Right atrium auricular region (tissue), 2 donors: ENCODE measurements at regions not wholly inside any gene's neighbourhood (a gene's known extent, or its start where the extent isn't known, plus 50 kb on each side); places are given as distances from the start of the nearest gene placed in this dataset.

Source experiments
- DNase-seq: peaks from one replicate; pipeline ENCODE4 v3.0.0-alpha.2; 2019; ENCODE audit warnings: low spot score
- H3K27ac ChIP-seq, 2 donors: fragments of 200-600 bp; sonication (generic); 1 replicate in 1 of 2; 2 replicates in 1 of 2; pipeline ENCODE4 v1.5.1; 2016 to 2019
- H3K27me3 ChIP-seq, 2 donors: fragments of 200-600 bp; sonication (generic); one replicate each; pipeline versions ENCODE4 v1.5.1 to v1.6.0; 2017 to 2019
- H3K36me3 ChIP-seq: fragments of 200-600 bp; sonication (generic); one replicate; pipeline ENCODE4 v1.5.1; 2016
- H3K4me1 ChIP-seq, 2 donors: fragments of 200-600 bp; sonication (generic); one replicate each; pipeline versions ENCODE4 v1.5.1 to v1.6.0; 2017 to 2019
- H3K4me3 ChIP-seq, 2 donors: fragments of 200-600 bp; sonication (generic); 1 replicate in 1 of 2; 2 replicates in 1 of 2; pipeline ENCODE4 v1.5.1; 2017 to 2019; ENCODE audit warnings: mild to moderate bottlenecking in 1 of 2, moderate library complexity in 1 of 2
- H3K9me3 ChIP-seq, 2 donors: fragments of 200-600 bp; sonication (generic); one replicate each; pipeline ENCODE4 v1.5.1; 2019
- TF ChIP-seq, protein P1 (sequence below), 2 donors: fragments of 200-600 bp; sonication (generic); IDR thresholded peaks; one replicate each; pipeline ENCODE4 v1.5.1; 2019; ENCODE audit warnings: antibody characterized with exemption in 2 of 2

DNA sequence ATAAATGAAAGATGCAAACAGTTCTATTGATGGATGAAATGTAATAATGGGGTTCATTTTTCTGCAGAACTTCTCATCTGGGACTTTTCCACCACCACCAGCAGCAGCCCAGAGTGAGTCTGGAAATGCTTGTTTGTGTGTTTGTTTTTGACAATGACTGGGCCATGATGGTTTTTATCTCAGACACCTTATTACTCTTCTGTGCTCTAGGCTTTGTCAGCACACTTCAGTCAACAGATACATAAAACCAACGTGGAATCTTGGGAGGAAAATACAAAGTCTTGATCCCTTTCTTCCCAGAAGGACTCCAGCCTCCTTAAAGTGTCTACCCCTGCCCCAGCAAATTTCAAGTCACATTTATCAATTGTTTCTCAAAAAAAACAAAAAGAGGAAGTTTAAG is 134.0 kb downstream of the MREG start:
- no peaks in the 10 kb centered on the region for H3K36me3 ChIP-seq
- no peak overlapping the region for H3K4me3 ChIP-seq
- H3K27me3 ChIP-seq, result no peaks in the 10 kb centered on the region
- TF ChIP-seq, protein P1, sequence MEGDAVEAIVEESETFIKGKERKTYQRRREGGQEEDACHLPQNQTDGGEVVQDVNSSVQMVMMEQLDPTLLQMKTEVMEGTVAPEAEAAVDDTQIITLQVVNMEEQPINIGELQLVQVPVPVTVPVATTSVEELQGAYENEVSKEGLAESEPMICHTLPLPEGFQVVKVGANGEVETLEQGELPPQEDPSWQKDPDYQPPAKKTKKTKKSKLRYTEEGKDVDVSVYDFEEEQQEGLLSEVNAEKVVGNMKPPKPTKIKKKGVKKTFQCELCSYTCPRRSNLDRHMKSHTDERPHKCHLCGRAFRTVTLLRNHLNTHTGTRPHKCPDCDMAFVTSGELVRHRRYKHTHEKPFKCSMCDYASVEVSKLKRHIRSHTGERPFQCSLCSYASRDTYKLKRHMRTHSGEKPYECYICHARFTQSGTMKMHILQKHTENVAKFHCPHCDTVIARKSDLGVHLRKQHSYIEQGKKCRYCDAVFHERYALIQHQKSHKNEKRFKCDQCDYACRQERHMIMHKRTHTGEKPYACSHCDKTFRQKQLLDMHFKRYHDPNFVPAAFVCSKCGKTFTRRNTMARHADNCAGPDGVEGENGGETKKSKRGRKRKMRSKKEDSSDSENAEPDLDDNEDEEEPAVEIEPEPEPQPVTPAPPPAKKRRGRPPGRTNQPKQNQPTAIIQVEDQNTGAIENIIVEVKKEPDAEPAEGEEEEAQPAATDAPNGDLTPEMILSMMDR (IDR thresholded peaks at IDR 0.05), result no peak
- H3K27ac ChIP-seq, result no peak overlapping the region
- H3K9me3 ChIP-seq, result peaks cover 0 to 6% of the 10 kb centered on the region in 2 donors
- H3K4me1 ChIP-seq, result no peaks in the 10 kb centered on the region
- no peak for DNase-seq

DNA sequence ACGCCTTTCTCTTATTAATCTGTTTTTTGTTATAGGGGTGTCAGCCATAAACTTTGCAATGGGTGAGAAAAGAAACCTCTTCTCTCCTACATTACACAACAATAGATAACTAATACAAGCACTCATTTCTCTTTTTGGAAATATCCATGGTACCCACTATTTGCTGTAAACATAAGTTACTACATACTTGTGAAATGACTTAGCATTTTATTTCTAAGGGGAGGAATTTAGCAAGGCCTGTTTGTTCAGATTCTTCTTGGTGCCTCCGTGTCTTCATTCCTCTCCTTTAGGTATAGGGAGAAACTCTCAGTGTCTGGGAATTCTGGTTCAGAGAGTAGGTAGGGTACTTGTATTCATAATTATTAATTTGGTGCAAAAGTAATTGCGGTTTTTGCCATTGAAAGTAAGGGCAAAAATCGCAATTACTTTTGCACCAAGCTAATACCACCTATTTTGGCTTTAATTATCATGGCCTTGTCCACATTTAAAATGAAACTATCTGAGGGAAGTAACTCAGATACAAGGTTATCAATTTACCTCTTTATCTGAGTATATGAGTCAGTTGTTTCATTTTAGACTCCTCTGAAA is 134.8 kb downstream of the MREG start:
- H3K9me3 ChIP-seq, result peaks cover 0 to 6% of the 10 kb centered on the region in 2 donors
- no peak for DNase-seq
- no peak overlapping the region for H3K4me3 ChIP-seq
- H3K27ac ChIP-seq, result no peak overlapping the region
- H3K36me3 ChIP-seq, result no peaks in the 10 kb centered on the region
- no peaks in the 10 kb centered on the region for H3K4me1 ChIP-seq
- TF ChIP-seq, protein P1 (IDR thresholded peaks at IDR 0.05), result no peak
- no peaks in the 10 kb centered on the region for H3K27me3 ChIP-seq

DNA sequence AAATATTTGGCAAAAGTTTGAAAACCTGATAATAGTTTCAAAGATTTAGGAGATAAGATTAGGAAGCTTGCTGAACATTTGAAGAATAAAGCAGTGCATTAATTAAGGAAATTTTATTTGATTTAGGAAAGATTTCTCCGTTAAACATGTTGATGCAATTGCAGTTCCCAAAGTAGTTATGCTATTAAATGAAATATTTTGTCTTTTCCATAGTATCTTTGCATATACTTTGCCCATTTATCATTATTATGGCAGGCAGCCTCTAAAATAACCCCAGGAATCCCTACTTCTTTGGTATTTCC is 136.5 kb downstream of the MREG start:
- DNase-seq, result no peak
- Histone ChIP-seq H3K27me3 (no peaks in the 10 kb centered on the region), H3K4me3 (no peak overlapping the region), H3K4me1 (no peaks in the 10 kb centered on the region), H3K27ac (no peak overlapping the region), H3K9me3 (peaks cover 0 to 6% of the 10 kb centered on the region in 2 donors), H3K36me3 (no peaks in the 10 kb centered on the region)
- TF ChIP-seq, protein P1 (IDR thresholded peaks at IDR 0.05), result no peak

- Histone ChIP-seq H3K4me1 (no peaks in the 10 kb centered on the region), H3K4me3 (no peak overlapping the region), H3K27ac (no peak overlapping the region), H3K27me3 (no peaks in the 10 kb centered on the region), H3K9me3 (peaks cover 0 to 6% of the 10 kb centered on the region in 2 donors), H3K36me3 (no peaks in the 10 kb centered on the region)
- TF ChIP-seq, protein P1 (IDR thresholded peaks at IDR 0.05), result no peak
- DNase-seq, result no peak
These were observed 137.0 kb downstream of the MREG start for GRCh38 chr2:215876139-215876936.

DNA sequence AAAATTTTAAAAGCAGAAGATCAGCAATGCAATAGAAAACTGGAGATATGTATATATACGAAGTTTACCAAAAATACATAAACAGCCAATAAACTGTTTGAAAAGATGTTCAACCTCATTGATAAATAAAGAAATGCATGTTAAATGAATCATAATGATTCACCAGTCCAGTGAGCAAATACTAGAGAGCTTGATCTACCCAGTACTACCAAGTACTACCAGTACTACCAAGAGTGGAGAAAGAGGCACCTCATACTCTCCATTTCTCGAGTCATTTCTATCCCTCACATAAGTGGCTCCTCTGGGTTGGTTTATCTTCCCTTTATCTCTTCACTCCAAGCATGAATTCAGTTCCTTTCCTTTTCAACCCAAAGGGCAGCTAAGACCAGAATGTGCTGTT is 138.9 kb downstream of the MREG start:
- Histone ChIP-seq H3K27me3 (no peaks in the 10 kb centered on the region), H3K4me1 (no peaks in the 10 kb centered on the region), H3K4me3 (no peak overlapping the region), H3K36me3 (no peaks in the 10 kb centered on the region), H3K27ac (no peak overlapping the region), H3K9me3 (peaks cover 0 to 6% of the 10 kb centered on the region in 2 donors)
- no peak for DNase-seq
- TF ChIP-seq, protein P1 (IDR thresholded peaks at IDR 0.05), result no peak
